GM23338 (cell line): ENCODE measurements at regions not wholly inside any gene's neighbourhood (a gene's known extent, or its start where the extent isn't known, plus 50 kb on each side); places are given as distances from the start of the nearest gene placed in this dataset.

ENCODE experiments used
- CREB1 ChIP-seq: fragments of 250-450 bp; sonication (Bioruptor Pico); IDR thresholded peaks from 2 replicates; pipeline ENCODE4 v1.5.0; 2020; ENCODE audit warnings: low read depth, mild to moderate bottlenecking, moderate library complexity
- CTCF ChIP-seq, 2 experiments: fragments of 200-600 bp in 1 of 2; sonication (generic) in 1 of 2; conservative IDR thresholded peaks; 2 replicates each; pipeline versions ENCODE4 v1.5.1 to v1.6.1; 2016 to 2017; ENCODE audit warnings: antibody characterized with exemption in 2 of 2, low read depth in 2 of 2, mild to moderate bottlenecking in 2 of 2, moderate library complexity in 1 of 2
- EZH2 ChIP-seq: fragments of 200-600 bp; sonication (generic); IDR thresholded peaks from one replicate; pipeline ENCODE4 v1.8.0; 2017; ENCODE audit warnings: antibody characterized with exemption, mild to moderate bottlenecking, low read depth; ENCODE audit not compliant: unreplicated experiment
- TF ChIP-seq, protein P1 (sequence below): IDR thresholded peaks from one replicate; pipeline ENCODE4 v1.6.1; 2018; ENCODE audit warnings: antibody characterized with exemption; ENCODE audit not compliant: unreplicated experiment

DNA sequence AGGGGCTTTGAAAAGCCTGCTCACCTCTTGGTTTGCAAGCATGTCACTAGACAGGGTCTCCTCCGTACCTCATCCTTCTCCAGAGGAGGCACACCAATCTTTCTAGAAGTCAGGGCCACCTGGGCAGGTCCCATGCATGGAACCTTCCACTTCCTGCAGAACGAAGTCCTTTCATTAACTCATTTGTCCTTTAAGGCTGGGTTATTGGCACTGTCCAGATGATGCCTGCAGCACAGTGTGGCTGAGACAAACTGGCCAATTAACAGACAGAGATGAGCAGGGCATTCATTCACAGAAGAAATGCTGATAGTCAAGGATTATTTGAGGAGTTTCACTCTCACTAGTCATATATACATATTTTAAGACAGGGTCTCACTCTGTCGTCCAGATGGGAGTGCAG is 245.3 kb downstream of the TFCP2L1 start:
- TF ChIP-seq, protein P1, sequence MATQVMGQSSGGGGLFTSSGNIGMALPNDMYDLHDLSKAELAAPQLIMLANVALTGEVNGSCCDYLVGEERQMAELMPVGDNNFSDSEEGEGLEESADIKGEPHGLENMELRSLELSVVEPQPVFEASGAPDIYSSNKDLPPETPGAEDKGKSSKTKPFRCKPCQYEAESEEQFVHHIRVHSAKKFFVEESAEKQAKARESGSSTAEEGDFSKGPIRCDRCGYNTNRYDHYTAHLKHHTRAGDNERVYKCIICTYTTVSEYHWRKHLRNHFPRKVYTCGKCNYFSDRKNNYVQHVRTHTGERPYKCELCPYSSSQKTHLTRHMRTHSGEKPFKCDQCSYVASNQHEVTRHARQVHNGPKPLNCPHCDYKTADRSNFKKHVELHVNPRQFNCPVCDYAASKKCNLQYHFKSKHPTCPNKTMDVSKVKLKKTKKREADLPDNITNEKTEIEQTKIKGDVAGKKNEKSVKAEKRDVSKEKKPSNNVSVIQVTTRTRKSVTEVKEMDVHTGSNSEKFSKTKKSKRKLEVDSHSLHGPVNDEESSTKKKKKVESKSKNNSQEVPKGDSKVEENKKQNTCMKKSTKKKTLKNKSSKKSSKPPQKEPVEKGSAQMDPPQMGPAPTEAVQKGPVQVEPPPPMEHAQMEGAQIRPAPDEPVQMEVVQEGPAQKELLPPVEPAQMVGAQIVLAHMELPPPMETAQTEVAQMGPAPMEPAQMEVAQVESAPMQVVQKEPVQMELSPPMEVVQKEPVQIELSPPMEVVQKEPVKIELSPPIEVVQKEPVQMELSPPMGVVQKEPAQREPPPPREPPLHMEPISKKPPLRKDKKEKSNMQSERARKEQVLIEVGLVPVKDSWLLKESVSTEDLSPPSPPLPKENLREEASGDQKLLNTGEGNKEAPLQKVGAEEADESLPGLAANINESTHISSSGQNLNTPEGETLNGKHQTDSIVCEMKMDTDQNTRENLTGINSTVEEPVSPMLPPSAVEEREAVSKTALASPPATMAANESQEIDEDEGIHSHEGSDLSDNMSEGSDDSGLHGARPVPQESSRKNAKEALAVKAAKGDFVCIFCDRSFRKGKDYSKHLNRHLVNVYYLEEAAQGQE = no peak
- TF ChIP-seq CTCF (conservative IDR thresholded peaks at IDR 0.05; ENCODE audit: low read depth in 2 of 2) (no peak), EZH2 (no peak), CREB1 (CRISPR knock-in tag) (no peak)
